Stomach (tissue), 4 donors: ENCODE measurements at regions not wholly inside any gene's neighbourhood (a gene's known extent, or its start where the extent isn't known, plus 50 kb on each side); places are given as distances from the start of the nearest gene placed in this dataset.

ENCODE experiments used
- CTCF ChIP-seq, 7 experiments: fragments of 450-650 bp in 4 of 7; fragments of 200-600 bp in 3 of 7; sonication (generic) in 3 of 7; IDR thresholded peaks; one replicate each; pipeline ENCODE4 v1.5.1; 2016 to 2019; ENCODE audit warnings: antibody characterized with exemption in 7 of 7, control low read depth in 2 of 7, mild to moderate bottlenecking in 1 of 7
- POLR2A ChIP-seq, 4 donors: fragments of 450-650 bp; IDR thresholded peaks; one replicate each; pipeline ENCODE4 v1.6.1; 2016; ENCODE audit warnings: antibody characterized with exemption in 4 of 4, control low read depth in 2 of 4, mild to moderate bottlenecking in 1 of 4, moderate library complexity in 1 of 4
- POLR2AphosphoS5 ChIP-seq, 3 donors: sonication (generic); formaldehyde crosslinking; IDR thresholded peaks; one replicate each; pipeline ENCODE4 v1.6.1; 2016; ENCODE audit warnings: antibody characterized with exemption in 3 of 3

DNA sequence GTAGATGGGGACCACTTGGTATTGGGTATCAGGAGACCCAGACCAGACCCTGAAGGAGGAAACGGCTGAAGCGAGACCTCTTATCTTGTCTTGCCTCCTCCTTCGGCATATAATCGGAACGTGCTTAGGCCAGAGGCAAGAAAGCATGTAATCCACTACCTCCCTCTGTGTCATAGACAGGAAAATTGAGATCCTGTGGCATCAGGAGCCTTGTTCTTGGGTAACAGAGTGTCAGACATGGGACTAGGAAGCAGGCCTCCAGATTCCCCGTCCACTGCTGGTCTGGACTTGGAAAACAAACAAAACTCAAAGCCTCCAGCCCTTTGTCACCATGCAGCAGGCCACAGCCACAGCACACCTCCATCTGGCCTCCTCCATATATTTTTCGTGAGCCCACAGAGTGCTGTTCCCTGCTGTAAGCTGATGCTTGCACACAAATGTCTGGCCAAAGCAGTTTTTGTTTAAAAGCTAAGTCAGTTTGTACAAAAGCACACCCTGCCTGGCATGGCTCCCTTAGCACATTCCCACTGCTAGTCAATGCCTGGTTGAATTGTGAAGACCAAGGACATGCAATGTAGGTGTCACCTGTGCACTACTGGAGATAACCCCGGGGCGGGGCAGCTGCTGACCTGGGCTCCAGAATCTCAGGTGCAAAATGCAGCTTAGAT, 510.9 kb downstream of the RPS24 start:
- TF ChIP-seq CTCF (IDR thresholded peaks at IDR 0.05) (no peak), POLR2A (IDR thresholded peaks at IDR 0.05) (no peak), POLR2AphosphoS5 (IDR thresholded peaks at IDR 0.05) (no peak)
